GM23338 (cell line): ENCODE measurements at regions not wholly inside any gene's neighbourhood (a gene's known extent, or its start where the extent isn't known, plus 50 kb on each side); places are given as distances from the start of the nearest gene placed in this dataset.

Experiments used
- ATAC-seq: fragments of 200-7000 bp; cut with Tn5 transposase; 3 replicates; pipeline ENCODE4 v1.9.1; 2020
- DNase-seq: peaks from one replicate; pipeline ENCODE4 v3.0.0-alpha.2; 2015; ENCODE audit warnings: low spot score
- H2AFZ ChIP-seq: fragments of 200-600 bp; sonication (generic); 2 replicates; pipeline ENCODE4 v1.8.0; 2016; ENCODE audit warnings: antibody characterized with exemption, mild to moderate bottlenecking, moderate library complexity
- H3F3A ChIP-seq: fragments of 200-600 bp; sonication (generic); replicated peaks from 2 replicates; pipeline ENCODE4 v1.8.0; 2017; ENCODE audit warnings: antibody characterized with exemption, mixed run types, low read depth
- H3K27ac ChIP-seq: fragments of 200-600 bp; sonication (generic); 2 replicates; pipeline ENCODE4 v1.6.1; 2016; ENCODE audit warnings: low read depth
- H3K27me3 ChIP-seq: fragments of 200-600 bp; sonication (generic); 2 replicates; pipeline ENCODE4 v1.8.0; 2016; ENCODE audit warnings: mild to moderate bottlenecking, mixed run types, moderate library complexity; ENCODE audit not compliant: insufficient read depth
- H3K36me3 ChIP-seq: fragments of 200-600 bp; sonication (generic); 2 replicates; pipeline ENCODE4 v1.8.0; 2016; ENCODE audit warnings: mild to moderate bottlenecking; ENCODE audit not compliant: insufficient read depth
- H3K4me1 ChIP-seq: fragments of 200-600 bp; sonication (generic); 2 replicates; pipeline ENCODE4 v1.8.0; 2016; ENCODE audit warnings: mild to moderate bottlenecking, moderate library complexity; ENCODE audit not compliant: insufficient read depth
- H3K4me2 ChIP-seq: fragments of 200-600 bp; sonication (generic); 2 replicates; pipeline ENCODE4 v1.7.1; 2017; ENCODE audit warnings: mixed run types
- H3K4me3 ChIP-seq: fragments of 200-600 bp; sonication (generic); 2 replicates; pipeline ENCODE4 v1.6.1; 2016; ENCODE audit warnings: mixed run types
- H3K79me2 ChIP-seq: fragments of 200-600 bp; sonication (generic); replicated peaks from 2 replicates; pipeline ENCODE4 v1.8.0; 2017; ENCODE audit warnings: mild to moderate bottlenecking; ENCODE audit not compliant: insufficient read depth
- H3K9me2 ChIP-seq: fragments of 200-600 bp; sonication (generic); 2 replicates; pipeline ENCODE4 v1.8.0; 2017; ENCODE audit not compliant: insufficient read depth
- H4K20me1 ChIP-seq: fragments of 200-600 bp; sonication (generic); replicated peaks from 2 replicates; pipeline ENCODE4 v1.8.0; 2017; ENCODE audit warnings: mild to moderate bottlenecking; ENCODE audit not compliant: insufficient read depth
- H3K27ac Mint-ChIP-seq: 2 replicates; pipeline ENCODE4 v1.8.0; 2020; ENCODE audit warnings: inconsistent platforms, mild to moderate bottlenecking, moderate library complexity, mixed read lengths
- H3K27me3 Mint-ChIP-seq: 3 replicates; pipeline ENCODE4 v1.8.0; 2022; ENCODE audit warnings: low read depth, mild to moderate bottlenecking, moderate library complexity, mixed read lengths, inconsistent platforms; ENCODE audit not compliant: insufficient read depth, poor library complexity
- H3K36me3 Mint-ChIP-seq: 3 replicates; pipeline ENCODE4 v1.8.0; 2021; ENCODE audit warnings: low read depth, mild to moderate bottlenecking, inconsistent platforms, moderate library complexity, mixed read lengths
- H3K4me1 Mint-ChIP-seq: 3 replicates; pipeline ENCODE4 v1.8.0; 2020; ENCODE audit warnings: mild to moderate bottlenecking, inconsistent platforms, mixed read lengths
- H3K4me3 Mint-ChIP-seq: 3 replicates; pipeline ENCODE4 v1.8.0; 2021; ENCODE audit warnings: moderate library complexity, mild to moderate bottlenecking, inconsistent platforms, mixed read lengths
- H3K9me3 Mint-ChIP-seq: 3 replicates; pipeline ENCODE4 v1.8.0; 2020; ENCODE audit warnings: moderate library complexity, mild to moderate bottlenecking, inconsistent platforms, mixed read lengths
- CREB1 ChIP-seq: fragments of 250-450 bp; sonication (Bioruptor Pico); IDR thresholded peaks from 2 replicates; pipeline ENCODE4 v1.5.0; 2020; ENCODE audit warnings: low read depth, mild to moderate bottlenecking, moderate library complexity
- CTCF ChIP-seq, 2 experiments: fragments of 200-600 bp in 1 of 2; sonication (generic) in 1 of 2; conservative IDR thresholded peaks; 2 replicates each; pipeline versions ENCODE4 v1.5.1 to v1.6.1; 2016 to 2017; ENCODE audit warnings: antibody characterized with exemption in 2 of 2, low read depth in 2 of 2, mild to moderate bottlenecking in 2 of 2, moderate library complexity in 1 of 2
- ETS1 ChIP-seq: IDR thresholded peaks from 2 replicates; pipeline ENCODE4 v1.6.1; 2016; ENCODE audit warnings: antibody characterized with exemption
- EZH2 ChIP-seq: fragments of 200-600 bp; sonication (generic); IDR thresholded peaks from one replicate; pipeline ENCODE4 v1.8.0; 2017; ENCODE audit warnings: antibody characterized with exemption, mild to moderate bottlenecking, low read depth; ENCODE audit not compliant: unreplicated experiment
- EZH2phosphoT487 ChIP-seq: fragments of 200-600 bp; sonication (generic); IDR thresholded peaks from one replicate; pipeline ENCODE4 v1.8.1; 2018; ENCODE audit warnings: antibody characterized with exemption; ENCODE audit not compliant: unreplicated experiment
- JUNB ChIP-seq: IDR thresholded peaks from one replicate; pipeline ENCODE4 v1.6.1; 2016; ENCODE audit warnings: antibody characterized with exemption; ENCODE audit not compliant: unreplicated experiment
- NANOG ChIP-seq: IDR thresholded peaks from 2 replicates; pipeline ENCODE4 v1.6.1; 2016; ENCODE audit warnings: antibody characterized with exemption, borderline replicate concordance
- POLR2AphosphoS5 ChIP-seq: IDR thresholded peaks from 2 replicates; pipeline ENCODE4 v1.6.1; 2016; ENCODE audit warnings: antibody characterized with exemption, low read depth
- REST ChIP-seq: IDR thresholded peaks from one replicate; pipeline ENCODE4 v1.6.1; 2018; ENCODE audit warnings: antibody characterized with exemption; ENCODE audit not compliant: unreplicated experiment
- STAT1 ChIP-seq: IDR thresholded peaks from one replicate; pipeline ENCODE4 v1.6.1; 2016; ENCODE audit warnings: antibody characterized with exemption; ENCODE audit not compliant: unreplicated experiment
- ZNF114 ChIP-seq: fragments of 250-450 bp; sonication (Bioruptor Pico); IDR thresholded peaks from 2 replicates; pipeline ENCODE4 v1.5.0; 2020; ENCODE audit warnings: mild to moderate bottlenecking, moderate library complexity
- ZNF331 ChIP-seq: fragments of 250-450 bp; sonication (Bioruptor Pico); IDR thresholded peaks from 2 replicates; pipeline ENCODE4 v1.5.0; 2020; ENCODE audit warnings: low read depth, mild to moderate bottlenecking, moderate library complexity
- ZNF462 ChIP-seq: fragments of 250-450 bp; sonication (Bioruptor Pico); IDR thresholded peaks from 2 replicates; pipeline ENCODE4 v1.5.0; 2020; ENCODE audit warnings: mild to moderate bottlenecking, moderate library complexity

- H3K4me1 Mint-ChIP-seq: peaks cover 11% of the 10 kb centered on the region
- peaks cover 17% of the 10 kb centered on the region for H3K36me3 Mint-ChIP-seq
- TF ChIP-seq ETS1 (no peak), STAT1 (no peak), JUNB (no peak), ZNF114 (CRISPR knock-in tag) (no peak), CREB1 (CRISPR knock-in tag) (no peak), EZH2phosphoT487 (no peak), CTCF (conservative IDR thresholded peaks at IDR 0.05; ENCODE audit: low read depth in 2 of 2) (no peak), REST (no peak), EZH2 (no peak), ZNF331 (CRISPR knock-in tag) (no peak), NANOG (no peak), POLR2AphosphoS5 (no peak), ZNF462 (CRISPR knock-in tag) (no peak)
- Histone ChIP-seq H3K9me2 (peaks cover 4% of the 10 kb centered on the region; the same call in 1 of the 2 replicates), H3K4me2 (no peak overlapping the region), H3K27me3 (no peaks in the 10 kb centered on the region), H3K36me3 (no peaks in the 10 kb centered on the region), H3K4me1 (no peaks in the 10 kb centered on the region), H4K20me1 (no peaks in the 10 kb centered on the region), H3K4me3 (no peak overlapping the region), H3K79me2 (no peaks in the 10 kb centered on the region), H2AFZ (peak overlapping the region; percentile 90), H3F3A (no peaks in the 10 kb centered on the region), H3K27ac (no peak overlapping the region)
- H3K9me3 Mint-ChIP-seq: peaks cover 27% of the 10 kb centered on the region
- no peak overlapping the region for H3K27ac Mint-ChIP-seq
- H3K27me3 Mint-ChIP-seq: no peaks in the 10 kb centered on the region
- DNase-seq: no peak
- H3K4me3 Mint-ChIP-seq: no peak overlapping the region
- ATAC-seq: no peak; the same call in 2 of the 3 replicates
These were observed 382.7 kb upstream of the PPP2R3A start for GRCh38 chr3:135582800-135583199.
